Fibroblast of lung (primary cell): ENCODE measurements at regions not wholly inside any gene's neighbourhood (a gene's known extent, or its start where the extent isn't known, plus 50 kb on each side); places are given as distances from the start of the nearest gene placed in this dataset.

ENCODE experiments used
- DNase-seq, 2 donors: peaks; one replicate each; pipeline versions ENCODE4 v3.0.0 to v3.0.0-alpha.2; 2010; ENCODE audit warnings: low read depth in 2 of 2
- H2AFZ ChIP-seq: 2 replicates; pipeline ENCODE4 v1.5.1; 2012; ENCODE audit warnings: low read length, control low read depth, inconsistent platforms
- H3K27ac ChIP-seq: 2 replicates; pipeline ENCODE4 v1.5.1; 2011; ENCODE audit warnings: low read length, control low read depth; ENCODE audit not compliant: insufficient read depth
- H3K27me3 ChIP-seq: 2 replicates; pipeline ENCODE4 v1.5.1; 2011; ENCODE audit warnings: mild to moderate bottlenecking, low read length; ENCODE audit not compliant: control insufficient read depth, insufficient read depth
- H3K36me3 ChIP-seq: 2 replicates; pipeline ENCODE4 v1.5.1; 2011; ENCODE audit warnings: low read length; ENCODE audit not compliant: control insufficient read depth, insufficient read depth
- H3K4me1 ChIP-seq: 2 replicates; pipeline ENCODE4 v1.5.1; 2011; ENCODE audit warnings: low read length; ENCODE audit not compliant: control insufficient read depth, insufficient read depth; ENCODE audit errors: extremely low read depth
- H3K4me2 ChIP-seq: 2 replicates; pipeline ENCODE4 v1.5.1; 2011; ENCODE audit warnings: low read length, control low read depth; ENCODE audit not compliant: insufficient read depth; ENCODE audit errors: extremely low read depth
- H3K4me3 ChIP-seq, 4 experiments: fragments of 200-600 bp in 1 of 4; sonication (generic) in 1 of 4; replicated peaks in 1 of 4; 2 replicates each; pipeline ENCODE4 v1.5.1; 2011 to 2016; ENCODE audit warnings: low read length in 4 of 4, low read depth in 3 of 4, mild to moderate bottlenecking in 3 of 4, control low read depth in 2 of 4, inconsistent platforms in 1 of 4, mixed read lengths in 1 of 4; ENCODE audit not compliant: insufficient read depth in 1 of 4; ENCODE audit errors: control extremely low read depth in 1 of 4
- H3K79me2 ChIP-seq: 2 replicates; pipeline ENCODE4 v1.5.1; 2012; ENCODE audit warnings: mild to moderate bottlenecking, low read length, inconsistent platforms; ENCODE audit not compliant: control insufficient read depth, insufficient read depth
- H3K9ac ChIP-seq: 2 replicates; pipeline ENCODE4 v1.5.1; 2011; ENCODE audit warnings: mild to moderate bottlenecking, low read length, control low read depth; ENCODE audit not compliant: insufficient read depth
- H3K9me3 ChIP-seq: 2 replicates; pipeline ENCODE4 v1.5.1; 2012; ENCODE audit warnings: low read depth, low read length; ENCODE audit not compliant: control insufficient read depth, insufficient read depth
- H4K20me1 ChIP-seq: 2 replicates; pipeline ENCODE4 v1.5.1; 2011; ENCODE audit warnings: low read length; ENCODE audit not compliant: control insufficient read depth, insufficient read depth; ENCODE audit errors: extremely low read depth
- CTCF ChIP-seq, 2 donors: IDR thresholded peaks in 1 of 2; conservative IDR thresholded peaks in 1 of 2; 1 replicate in 1 of 2; 2 replicates in 1 of 2; pipeline ENCODE4 v1.5.1; 2011 to 2012; ENCODE audit warnings: low read length in 2 of 2, control low read depth in 1 of 2, inconsistent platforms in 1 of 2, low read depth in 1 of 2, mild to moderate bottlenecking in 1 of 2
- EZH2 ChIP-seq: IDR thresholded peaks from 2 replicates; pipeline ENCODE4 v1.5.1; 2012; ENCODE audit warnings: low read length, control low read depth, mild to moderate bottlenecking; ENCODE audit errors: missing control alignments

DNA sequence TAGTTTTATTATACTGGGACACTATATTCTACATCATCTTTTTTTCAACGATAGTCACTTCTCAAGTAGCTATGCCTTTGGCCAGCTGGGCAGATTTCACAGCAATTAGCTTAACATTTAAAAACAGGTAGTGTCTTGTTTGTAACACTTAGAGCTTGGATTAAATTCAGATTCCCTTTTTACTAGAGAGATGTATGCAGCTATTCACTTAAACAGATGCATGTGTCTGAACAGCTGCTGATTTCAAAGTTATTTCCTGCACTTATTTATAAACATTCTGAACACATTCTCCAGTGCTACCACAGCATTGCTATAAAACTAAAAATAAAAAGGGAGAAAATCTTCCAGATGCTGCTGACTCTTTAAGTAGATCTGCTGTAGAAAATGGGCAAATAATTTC lies 637.2 kb downstream of the POM121L12 start:
- Histone ChIP-seq H3K4me2 (no peak overlapping the region), H4K20me1 (no peaks in the 10 kb centered on the region), H3K4me1 (no peaks in the 10 kb centered on the region), H3K36me3 (no peaks in the 10 kb centered on the region), H3K79me2 (no peaks in the 10 kb centered on the region), H3K9me3 (no peaks in the 10 kb centered on the region), H2AFZ (no peak overlapping the region), H3K27me3 (no peaks in the 10 kb centered on the region), H3K4me3 (no peak overlapping the region), H3K9ac (no peak overlapping the region), H3K27ac (no peak overlapping the region)
- no peak for DNase-seq
- TF ChIP-seq CTCF (conservative IDR thresholded peaks at IDR 0.05 in 1 of 2, IDR thresholded peaks at IDR 0.05 in 1 of 2; ENCODE audit: low read depth in 1 of 2, low read length in 2 of 2), result no peak
- TF ChIP-seq EZH2, result no peak

DNA sequence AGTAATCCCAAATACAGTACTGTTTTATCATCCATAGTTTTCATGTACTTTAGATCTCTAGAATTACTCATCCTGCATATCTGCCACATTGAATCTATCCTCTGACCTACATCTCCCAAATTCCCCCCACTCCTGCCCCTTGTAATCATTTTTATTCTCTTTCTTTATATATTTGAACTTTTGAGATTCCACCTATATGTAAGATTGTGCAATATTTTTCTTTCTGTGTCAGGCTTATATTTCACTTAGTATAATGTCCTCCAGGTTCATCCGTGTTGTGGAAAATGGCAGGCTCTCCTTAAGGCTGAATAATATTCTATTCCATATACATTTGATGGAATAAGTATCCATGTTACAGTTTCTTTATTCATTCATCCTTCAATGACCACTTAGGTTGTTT lies 640.4 kb downstream of the POM121L12 start:
- Histone ChIP-seq H2AFZ (no peak overlapping the region), H3K4me2 (no peak overlapping the region), H3K4me1 (no peaks in the 10 kb centered on the region), H3K27me3 (no peaks in the 10 kb centered on the region), H3K9me3 (no peaks in the 10 kb centered on the region), H4K20me1 (no peaks in the 10 kb centered on the region), H3K79me2 (no peaks in the 10 kb centered on the region), H3K27ac (no peak overlapping the region), H3K4me3 (no peak overlapping the region), H3K36me3 (no peaks in the 10 kb centered on the region), H3K9ac (no peak overlapping the region)
- no peak for DNase-seq
- TF ChIP-seq EZH2 (no peak), CTCF (conservative IDR thresholded peaks at IDR 0.05 in 1 of 2, IDR thresholded peaks at IDR 0.05 in 1 of 2; ENCODE audit: low read depth in 1 of 2, low read length in 2 of 2) (no peak)

DNA sequence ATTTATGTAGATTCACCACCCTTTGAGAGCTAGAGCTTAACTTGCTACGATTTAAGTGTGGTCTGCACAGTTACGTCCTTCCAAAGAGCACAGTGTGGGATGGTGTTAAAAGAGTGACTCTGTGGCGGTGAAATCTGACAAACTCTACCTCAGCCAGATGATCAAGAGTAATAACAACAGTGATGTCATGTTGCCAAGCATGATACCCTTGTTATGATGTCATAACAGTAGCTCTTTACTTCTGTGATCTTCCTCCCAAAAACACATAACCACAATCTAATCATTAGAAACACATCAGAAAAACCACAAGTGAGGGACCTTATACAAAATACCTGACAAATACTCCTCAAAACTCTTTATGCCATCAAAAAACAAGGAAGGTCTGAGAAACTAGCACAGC lies 649.3 kb downstream of the POM121L12 start:
- H3K4me2 ChIP-seq, result no peak overlapping the region
- H3K27me3 ChIP-seq, result no peaks in the 10 kb centered on the region
- no peak for TF ChIP-seq CTCF (conservative IDR thresholded peaks at IDR 0.05 in 1 of 2, IDR thresholded peaks at IDR 0.05 in 1 of 2; ENCODE audit: low read depth in 1 of 2, low read length in 2 of 2)
- TF ChIP-seq EZH2, result no peak
- H3K27ac ChIP-seq, result no peak overlapping the region
- no peaks in the 10 kb centered on the region for H3K36me3 ChIP-seq
- no peaks in the 10 kb centered on the region for H3K79me2 ChIP-seq
- no peaks in the 10 kb centered on the region for H3K9me3 ChIP-seq
- no peak for DNase-seq
- H3K9ac ChIP-seq, result no peak overlapping the region
- H3K4me3 ChIP-seq, result no peak overlapping the region
- no peak overlapping the region for H2AFZ ChIP-seq
- no peaks in the 10 kb centered on the region for H3K4me1 ChIP-seq
- no peaks in the 10 kb centered on the region for H4K20me1 ChIP-seq
